Smooth muscle cell (in vitro differentiated cells): ENCODE measurements at regions not wholly inside any gene's neighbourhood (a gene's known extent, or its start where the extent isn't known, plus 50 kb on each side); places are given as distances from the start of the nearest gene placed in this dataset.
"Not testable (repeated sequence)": the region's sequence is repeated elsewhere in the genome, so short reads cannot be mapped to it uniquely, and the experiment has no call there.

ENCODE experiments used
- DNase-seq: peaks from one replicate; lab custom pipeline; 2025; ENCODE audit not compliant: unreplicated experiment; lab: John Stamatoyannopoulos, UW
- H2AFZ ChIP-seq: fragments of 200-600 bp; sonication (generic); 2 replicates; pipeline ENCODE4 v1.6.0; 2016; ENCODE audit warnings: antibody characterized with exemption, low read depth, mild to moderate bottlenecking
- H3F3A ChIP-seq: fragments of 200-600 bp; sonication (generic); 2 replicates; pipeline ENCODE4 v1.6.0; 2017; ENCODE audit warnings: antibody characterized with exemption, low read depth
- H3K27ac ChIP-seq: fragments of 200-600 bp; sonication (generic); 2 replicates; pipeline ENCODE4 v1.5.1; 2016; ENCODE audit warnings: low read depth, mild to moderate bottlenecking
- H3K27me3 ChIP-seq: fragments of 200-600 bp; sonication (generic); 2 replicates; pipeline ENCODE4 v1.6.1; 2016; ENCODE audit warnings: low read depth, mild to moderate bottlenecking
- H3K36me3 ChIP-seq: fragments of 200-600 bp; sonication (generic); 2 replicates; pipeline ENCODE4 v1.5.1; 2016; ENCODE audit warnings: low read depth
- H3K4me1 ChIP-seq: fragments of 200-600 bp; sonication (generic); 2 replicates; pipeline ENCODE4 v1.5.1; 2016; ENCODE audit warnings: low read depth
- H3K4me2 ChIP-seq: fragments of 200-600 bp; sonication (generic); 2 replicates; pipeline ENCODE4 v1.6.0; 2016; ENCODE audit warnings: mild to moderate bottlenecking
- H3K4me3 ChIP-seq: fragments of 200-600 bp; sonication (generic); 2 replicates; pipeline ENCODE4 v1.5.1; 2016; ENCODE audit warnings: mild to moderate bottlenecking
- H3K79me2 ChIP-seq: fragments of 200-600 bp; sonication (generic); 2 replicates; pipeline ENCODE4 v1.6.0; 2016; ENCODE audit warnings: low read depth, mild to moderate bottlenecking
- H3K9ac ChIP-seq: fragments of 200-600 bp; sonication (generic); 2 replicates; pipeline ENCODE4 v1.6.0; 2016; ENCODE audit warnings: low read depth
- H3K9me3 ChIP-seq: fragments of 200-600 bp; sonication (generic); replicated peaks from 2 replicates; pipeline ENCODE4 v1.5.1; 2016; ENCODE audit warnings: low read depth
- H4K20me1 ChIP-seq: fragments of 200-600 bp; sonication (generic); 2 replicates; pipeline ENCODE4 v1.6.0; 2016; ENCODE audit warnings: low read depth
- WGBS: methylation state at CpG from one replicate; pipeline ENCODE4 v1.1.7; 2016; ENCODE audit warnings: low lambda C conversion rate; 5-methylcytosine and 5-hydroxymethylcytosine counted together
- TF ChIP-seq, protein P1 (sequence below): fragments of 200-600 bp; sonication (generic); IDR thresholded peaks from 2 replicates; pipeline ENCODE4 v1.5.1; 2017; ENCODE audit warnings: borderline replicate concordance, mild to moderate bottlenecking, antibody characterized with exemption; ENCODE audit not compliant: insufficient read depth, poor library complexity, severe bottlenecking

DNA sequence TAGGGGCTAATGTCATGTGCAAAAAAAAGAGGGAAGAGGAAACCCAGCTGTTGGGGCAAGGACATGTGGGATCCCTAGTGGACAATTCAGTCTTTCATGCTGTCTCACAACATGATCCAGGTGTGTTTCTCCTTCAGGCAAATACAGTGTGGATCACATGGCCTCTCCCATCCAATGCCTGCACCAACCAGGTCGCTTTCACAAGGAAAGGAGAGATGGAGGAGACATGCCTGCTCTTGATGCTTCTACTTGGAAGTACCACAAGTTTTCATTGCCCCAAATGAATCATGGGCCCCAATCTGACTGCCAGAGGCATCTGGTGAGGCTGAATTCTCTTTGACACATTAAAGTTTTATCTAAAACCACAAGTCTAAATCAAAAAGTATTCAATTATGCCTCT, 82.1 kb downstream of the DLEU7 start:
- Histone ChIP-seq H3K27ac (no peak overlapping the region), H3K9ac (no peak overlapping the region), H3K4me1 (no peaks in the 10 kb centered on the region), H4K20me1 (no peaks in the 10 kb centered on the region), H3K9me3 (no peaks in the 10 kb centered on the region), H2AFZ (no peak overlapping the region), H3K36me3 (no peaks in the 10 kb centered on the region), H3F3A (no peaks in the 10 kb centered on the region), H3K27me3 (no peaks in the 10 kb centered on the region), H3K79me2 (no peaks in the 10 kb centered on the region), H3K4me3 (no peak overlapping the region), H3K4me2 (no peak overlapping the region)
- TF ChIP-seq, protein P1, sequence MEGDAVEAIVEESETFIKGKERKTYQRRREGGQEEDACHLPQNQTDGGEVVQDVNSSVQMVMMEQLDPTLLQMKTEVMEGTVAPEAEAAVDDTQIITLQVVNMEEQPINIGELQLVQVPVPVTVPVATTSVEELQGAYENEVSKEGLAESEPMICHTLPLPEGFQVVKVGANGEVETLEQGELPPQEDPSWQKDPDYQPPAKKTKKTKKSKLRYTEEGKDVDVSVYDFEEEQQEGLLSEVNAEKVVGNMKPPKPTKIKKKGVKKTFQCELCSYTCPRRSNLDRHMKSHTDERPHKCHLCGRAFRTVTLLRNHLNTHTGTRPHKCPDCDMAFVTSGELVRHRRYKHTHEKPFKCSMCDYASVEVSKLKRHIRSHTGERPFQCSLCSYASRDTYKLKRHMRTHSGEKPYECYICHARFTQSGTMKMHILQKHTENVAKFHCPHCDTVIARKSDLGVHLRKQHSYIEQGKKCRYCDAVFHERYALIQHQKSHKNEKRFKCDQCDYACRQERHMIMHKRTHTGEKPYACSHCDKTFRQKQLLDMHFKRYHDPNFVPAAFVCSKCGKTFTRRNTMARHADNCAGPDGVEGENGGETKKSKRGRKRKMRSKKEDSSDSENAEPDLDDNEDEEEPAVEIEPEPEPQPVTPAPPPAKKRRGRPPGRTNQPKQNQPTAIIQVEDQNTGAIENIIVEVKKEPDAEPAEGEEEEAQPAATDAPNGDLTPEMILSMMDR, result no peak
- DNase-seq, result no peak
- 96% methylated on average over 1 of the region's 1 CpG for WGBS

DNA sequence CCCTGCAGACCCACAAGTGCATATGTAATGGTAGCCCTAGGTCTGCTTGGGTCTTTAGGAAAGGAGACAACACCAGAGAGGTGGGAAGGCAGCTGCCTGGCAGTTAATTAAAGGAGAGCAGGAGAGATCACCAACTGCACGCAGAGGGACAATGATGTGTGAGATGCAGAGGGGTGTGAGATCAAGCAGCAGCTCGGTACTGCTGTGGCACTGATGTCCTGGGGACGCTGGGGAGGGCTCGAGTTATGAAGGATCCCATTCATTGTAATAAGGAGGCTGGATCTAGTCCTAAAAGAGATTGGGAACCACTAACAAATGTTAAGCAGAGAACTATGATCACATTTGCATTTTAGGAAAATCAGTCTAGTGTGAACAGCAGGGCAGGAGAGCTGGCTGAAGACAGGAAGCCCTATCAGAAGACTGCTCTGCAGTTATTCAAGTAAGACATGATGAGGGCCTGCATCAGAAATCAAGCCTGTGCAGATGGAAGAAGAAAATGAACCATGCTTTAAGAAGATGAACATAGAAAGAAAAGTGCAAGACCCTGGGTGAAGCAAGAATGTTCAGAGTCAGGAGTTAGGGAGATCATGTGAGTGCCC, 80.4 kb downstream of the DLEU7 start:
- no peak overlapping the region for H3K9ac ChIP-seq
- no peak overlapping the region for H2AFZ ChIP-seq
- no peak for DNase-seq
- H3K27me3 ChIP-seq, result no peaks in the 10 kb centered on the region
- TF ChIP-seq, protein P1, result no peak
- no peaks in the 10 kb centered on the region for H3F3A ChIP-seq
- no peaks in the 10 kb centered on the region for H3K79me2 ChIP-seq
- H3K4me3 ChIP-seq, result no peak overlapping the region
- no peak overlapping the region for H3K27ac ChIP-seq
- no peaks in the 10 kb centered on the region for H4K20me1 ChIP-seq
- WGBS, result 88% methylated on average over 4 of the region's 4 CpGs
- H3K4me1 ChIP-seq, result no peaks in the 10 kb centered on the region
- no peaks in the 10 kb centered on the region for H3K9me3 ChIP-seq
- H3K4me2 ChIP-seq, result no peak overlapping the region
- no peaks in the 10 kb centered on the region for H3K36me3 ChIP-seq

DNA sequence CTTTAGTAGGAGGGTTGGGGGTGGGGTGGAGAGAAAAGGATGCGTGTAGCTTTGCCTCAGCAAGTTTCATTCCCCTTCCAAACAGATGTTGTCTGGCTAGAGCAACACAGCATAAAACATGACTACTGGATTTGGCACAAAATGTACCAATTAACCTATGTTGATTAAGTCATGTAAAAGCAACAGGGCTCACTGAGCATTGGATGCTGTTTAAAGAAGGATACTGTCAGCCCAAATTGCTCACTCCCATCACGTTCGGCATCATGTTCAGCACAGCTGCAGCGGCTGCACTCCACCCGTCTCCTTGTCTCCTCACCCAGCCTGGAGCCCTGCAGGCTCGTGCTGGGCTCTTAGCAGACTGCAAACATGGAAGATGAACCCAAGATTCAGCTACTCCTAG, 77.5 kb downstream of the DLEU7 start:
- no peak overlapping the region for H2AFZ ChIP-seq
- no peak overlapping the region for H3K4me3 ChIP-seq
- DNase-seq, result no peak
- H3K9me3 ChIP-seq, result no peaks in the 10 kb centered on the region
- no peaks in the 10 kb centered on the region for H4K20me1 ChIP-seq
- no peaks in the 10 kb centered on the region for H3K36me3 ChIP-seq
- TF ChIP-seq, protein P1, result no peak
- no peaks in the 10 kb centered on the region for H3K79me2 ChIP-seq
- no peak overlapping the region for H3K4me2 ChIP-seq
- H3K27me3 ChIP-seq, result no peaks in the 10 kb centered on the region
- H3K9ac ChIP-seq, result no peak overlapping the region
- no peak overlapping the region for H3K27ac ChIP-seq
- no peaks in the 10 kb centered on the region for H3K4me1 ChIP-seq
- WGBS, result 87% methylated on average over 6 of the region's 6 CpGs
- H3F3A ChIP-seq, result no peaks in the 10 kb centered on the region

DNA sequence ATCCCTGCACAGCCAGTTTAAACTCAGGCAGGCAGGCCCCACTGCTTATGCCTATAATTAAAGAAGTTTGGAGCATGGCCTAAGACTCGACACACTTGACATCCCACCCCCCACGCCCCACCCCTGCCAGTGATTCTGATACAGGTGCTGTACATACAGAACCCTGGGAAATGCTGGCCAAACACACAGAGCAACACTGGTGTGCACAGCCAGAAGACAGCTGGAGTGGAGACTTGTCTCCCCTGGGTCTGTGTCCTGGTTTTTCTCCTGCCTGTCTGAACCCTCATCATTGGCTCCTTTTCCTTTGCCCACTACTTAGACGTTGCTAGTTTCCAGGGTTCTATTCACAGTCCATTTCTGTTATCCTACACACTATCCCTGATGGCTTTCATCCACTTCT, 76.8 kb downstream of the DLEU7 start:
- no peak overlapping the region for H3K9ac ChIP-seq
- H3F3A ChIP-seq, result no peaks in the 10 kb centered on the region
- H3K36me3 ChIP-seq, result no peaks in the 10 kb centered on the region
- no peaks in the 10 kb centered on the region for H3K79me2 ChIP-seq
- no peaks in the 10 kb centered on the region for H3K27me3 ChIP-seq
- WGBS, result 71% methylated on average over 3 of the region's 3 CpGs
- H3K9me3 ChIP-seq, result no peaks in the 10 kb centered on the region
- no peaks in the 10 kb centered on the region for H3K4me1 ChIP-seq
- H3K4me2 ChIP-seq, result no peak overlapping the region
- TF ChIP-seq, protein P1, result no peak
- no peaks in the 10 kb centered on the region for H4K20me1 ChIP-seq
- no peak overlapping the region for H2AFZ ChIP-seq
- no peak overlapping the region for H3K27ac ChIP-seq
- H3K4me3 ChIP-seq, result no peak overlapping the region
- DNase-seq, result no peak

DNA sequence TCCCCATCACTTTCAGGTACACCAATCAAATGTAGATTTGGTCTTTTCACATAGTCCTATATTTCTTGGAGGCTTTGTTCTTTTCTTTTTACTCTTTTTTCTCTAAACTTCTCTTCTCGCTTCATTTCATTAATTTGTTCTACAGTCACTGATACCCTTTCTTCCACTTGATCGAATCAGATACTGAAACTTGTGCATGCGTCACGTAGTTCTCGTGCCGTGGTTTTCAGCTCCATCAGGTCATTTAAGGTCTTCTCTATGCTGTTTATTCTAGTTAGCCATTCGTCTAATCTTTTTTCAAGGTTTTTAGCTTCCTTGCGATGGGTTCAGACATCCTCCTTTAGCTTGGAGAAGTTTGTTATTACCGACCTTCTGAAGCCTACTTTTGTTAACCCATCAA, 70.6 kb downstream of the DLEU7 start:
- not testable (repeated sequence) for H3K27ac ChIP-seq, H3K9me3 ChIP-seq, H3K4me3 ChIP-seq, H3K36me3 ChIP-seq, H3K9ac ChIP-seq, DNase-seq, H4K20me1 ChIP-seq, H2AFZ ChIP-seq, H3K79me2 ChIP-seq, H3K4me2 ChIP-seq, H3F3A ChIP-seq, H3K4me1 ChIP-seq
- 95% methylated on average over 9 of the region's 9 CpGs for WGBS
- H3K27me3 ChIP-seq, result peaks cover 10% of the 10 kb centered on the region
